Effector memory CD8-positive, alpha-beta T cell (primary cell): ENCODE measurements at regions not wholly inside any gene's neighbourhood (a gene's known extent, or its start where the extent isn't known, plus 50 kb on each side); places are given as distances from the start of the nearest gene placed in this dataset.

Experiments
- ATAC-seq: fragments of 150-1000 bp; cut with Tn5 transposase; replicated peaks from 2 replicates; pipeline ENCODE4 v1.10.0; 2021; ENCODE audit warnings: mild to moderate bottlenecking, moderate library complexity
- DNase-seq, 3 experiments: peaks; one replicate each; pipeline ENCODE4 v3.0.0; 2021
- H3K27ac Mint-ChIP-seq, 2 donors: one replicate each; pipeline ENCODE4 v1.8.0; 2022; ENCODE audit warnings: mild to moderate bottlenecking in 2 of 2, mixed read lengths in 2 of 2, moderate library complexity in 2 of 2
- H3K27me3 Mint-ChIP-seq, 2 donors: one replicate each; pipeline ENCODE4 v1.8.0; 2022; ENCODE audit warnings: mixed read lengths in 2 of 2
- H3K36me3 Mint-ChIP-seq: one replicate; pipeline ENCODE4 v1.8.0; 2022; ENCODE audit warnings: mild to moderate bottlenecking, moderate library complexity, mixed read lengths; ENCODE audit not compliant: insufficient read depth
- H3K4me1 Mint-ChIP-seq, 2 donors: one replicate each; pipeline ENCODE4 v1.8.0; 2022; ENCODE audit warnings: low read depth in 2 of 2, mixed read lengths in 2 of 2
- H3K4me3 Mint-ChIP-seq, 2 donors: one replicate each; pipeline ENCODE4 v1.8.0; 2022; ENCODE audit warnings: mild to moderate bottlenecking in 2 of 2, mixed read lengths in 2 of 2, moderate library complexity in 2 of 2
- H3K9me3 Mint-ChIP-seq, 2 donors: one replicate each; pipeline ENCODE4 v1.8.0; 2022; ENCODE audit warnings: mixed read lengths in 2 of 2

- Mint-ChIP-seq H3K9me3 (no peaks in the 10 kb centered on the region), H3K36me3 (no peaks in the 10 kb centered on the region), H3K27me3 (peaks cover 56 to 84% of the 10 kb centered on the region in 2 donors), H3K27ac (peak overlapping the region in 1 of 2 donors; percentile 16), H3K4me3 (no peak overlapping the region), H3K4me1 (peaks cover 0 to 4% of the 10 kb centered on the region in 2 donors)
- no peak for ATAC-seq
- DNase-seq, result no peak
Observed at GRCh38 chr2:120401275-120402066, 55.5 kb downstream of the INHBB start.

- Mint-ChIP-seq H3K36me3 (no peaks in the 10 kb centered on the region), H3K4me1 (peaks cover 0 to 4% of the 10 kb centered on the region in 2 donors), H3K27ac (no peak overlapping the region), H3K27me3 (peaks cover 55 to 82% of the 10 kb centered on the region in 2 donors), H3K4me3 (no peak overlapping the region), H3K9me3 (no peaks in the 10 kb centered on the region)
- ATAC-seq (no peak), DNase-seq (no peak)
Observed at GRCh38 chr2:120402067-120402433, 56.1 kb downstream of the INHBB start.

GRCh38 chr2:120402508-120402907, 56.6 kb downstream of the INHBB start:
- no peak for ATAC-seq
- Mint-ChIP-seq H3K27ac (no peak overlapping the region), H3K4me3 (no peak overlapping the region)

GRCh38 chr2:120403261-120403660, 57.3 kb downstream of the INHBB start:
- Mint-ChIP-seq H3K9me3 (peaks cover 0 to 3% of the 10 kb centered on the region in 2 donors), H3K27ac (no peak overlapping the region), H3K4me1 (peaks cover 0 to 1% of the 10 kb centered on the region in 2 donors), H3K27me3 (peaks cover 43 to 70% of the 10 kb centered on the region in 2 donors), H3K4me3 (no peak overlapping the region), H3K36me3 (no peaks in the 10 kb centered on the region)
- no peak for ATAC-seq
- no peak for DNase-seq

More at GRCh38 chr2:120402508-120402907, 56.6 kb downstream of the INHBB start:
- Mint-ChIP-seq H3K4me1 (peaks cover 0 to 4% of the 10 kb centered on the region in 2 donors), H3K27me3 (peaks cover 50 to 77% of the 10 kb centered on the region in 2 donors), H3K36me3 (no peaks in the 10 kb centered on the region), H3K9me3 (peaks cover 0 to under 1% of the 10 kb centered on the region in 2 donors)
- no peak for DNase-seq

GRCh38 chr2:120403676-120404075, 57.7 kb downstream of the INHBB start:
- Mint-ChIP-seq H3K4me1 (no peaks in the 10 kb centered on the region), H3K4me3 (no peak overlapping the region), H3K36me3 (no peaks in the 10 kb centered on the region), H3K9me3 (peaks cover 0 to 3% of the 10 kb centered on the region in 2 donors), H3K27me3 (peaks cover 39 to 66% of the 10 kb centered on the region in 2 donors), H3K27ac (no peak overlapping the region)
- ATAC-seq (no peak), DNase-seq (no peak)

GRCh38 chr2:120404274-120404673, 58.3 kb downstream of the INHBB start:
- Mint-ChIP-seq H3K4me3 (no peak overlapping the region), H3K4me1 (no peaks in the 10 kb centered on the region), H3K36me3 (no peaks in the 10 kb centered on the region), H3K27me3 (peaks cover 38 to 62% of the 10 kb centered on the region in 2 donors), H3K9me3 (peaks cover 0 to 3% of the 10 kb centered on the region in 2 donors), H3K27ac (no peak overlapping the region)
- no peak for DNase-seq
- ATAC-seq, result no peak

- Mint-ChIP-seq H3K27me3 (peaks cover 38 to 53% of the 10 kb centered on the region in 2 donors), H3K36me3 (no peaks in the 10 kb centered on the region), H3K27ac (no peak overlapping the region), H3K9me3 (peaks cover 0 to 3% of the 10 kb centered on the region in 2 donors), H3K4me1 (no peaks in the 10 kb centered on the region), H3K4me3 (no peak overlapping the region)
- ATAC-seq, result no peak
- no peak for DNase-seq
Observed at GRCh38 chr2:120404941-120405758, 59.2 kb downstream of the INHBB start.

- peaks cover 0 to 3% of the 10 kb centered on the region in 2 donors for H3K9me3 Mint-ChIP-seq
- H3K27me3 Mint-ChIP-seq, result peaks cover 35 to 47% of the 10 kb centered on the region in 2 donors
- H3K36me3 Mint-ChIP-seq, result no peaks in the 10 kb centered on the region
- no peaks in the 10 kb centered on the region for H3K4me1 Mint-ChIP-seq
- ATAC-seq (no peak), DNase-seq (no peak)
- no peak overlapping the region for H3K27ac Mint-ChIP-seq
- H3K4me3 Mint-ChIP-seq, result no peak overlapping the region
Observed at GRCh38 chr2:120405759-120406099, 59.8 kb downstream of the INHBB start.

- Mint-ChIP-seq H3K4me3 (no peak overlapping the region), H3K27me3 (peaks cover 29 to 39% of the 10 kb centered on the region in 2 donors), H3K4me1 (no peaks in the 10 kb centered on the region), H3K27ac (no peak overlapping the region), H3K36me3 (no peaks in the 10 kb centered on the region), H3K9me3 (peaks cover 0 to 3% of the 10 kb centered on the region in 2 donors)
- ATAC-seq, result no peak
- no peak for DNase-seq
Observed at GRCh38 chr2:120406566-120406965, 60.6 kb downstream of the INHBB start.

GRCh38 chr2:120410487-120410886, 64.6 kb downstream of the INHBB start:
- Mint-ChIP-seq H3K9me3 (peaks cover 0 to 3% of the 10 kb centered on the region in 2 donors), H3K27me3 (peaks cover 26 to 42% of the 10 kb centered on the region in 2 donors), H3K4me3 (no peak overlapping the region), H3K27ac (no peak overlapping the region), H3K36me3 (no peaks in the 10 kb centered on the region), H3K4me1 (no peaks in the 10 kb centered on the region)
- no peak for DNase-seq
- ATAC-seq, result no peak

- Mint-ChIP-seq H3K9me3 (no peaks in the 10 kb centered on the region), H3K36me3 (no peaks in the 10 kb centered on the region), H3K27me3 (peaks cover 34 to 56% of the 10 kb centered on the region in 2 donors), H3K4me1 (no peaks in the 10 kb centered on the region), H3K27ac (no peak overlapping the region), H3K4me3 (no peak overlapping the region)
- no peak for ATAC-seq
- no peak for DNase-seq
Observed at GRCh38 chr2:120415060-120415459, 69.1 kb downstream of the INHBB start.

GRCh38 chr2:120415728-120416509, 70.0 kb downstream of the INHBB start:
- H3K9me3 Mint-ChIP-seq, result no peaks in the 10 kb centered on the region
- peaks cover 40 to 63% of the 10 kb centered on the region in 2 donors for H3K27me3 Mint-ChIP-seq
- H3K4me3 Mint-ChIP-seq, result no peak overlapping the region
- H3K4me1 Mint-ChIP-seq, result no peaks in the 10 kb centered on the region
- no peak overlapping the region for H3K27ac Mint-ChIP-seq
- no peak for ATAC-seq
- H3K36me3 Mint-ChIP-seq, result no peaks in the 10 kb centered on the region
- DNase-seq, result no peak

GRCh38 chr2:120418174-120418787, 72.3 kb downstream of the INHBB start:
- Mint-ChIP-seq H3K4me1 (no peaks in the 10 kb centered on the region), H3K9me3 (no peaks in the 10 kb centered on the region), H3K36me3 (no peaks in the 10 kb centered on the region), H3K4me3 (no peak overlapping the region), H3K27ac (no peak overlapping the region), H3K27me3 (peaks cover 45 to 72% of the 10 kb centered on the region in 2 donors)
- DNase-seq (no peak), ATAC-seq (no peak)
